ENCODE measurements at regions not wholly inside any gene's neighbourhood (a gene's known extent, or its start where the extent isn't known, plus 50 kb on each side); places are given as distances from the start of the nearest gene placed in this dataset.

DNA sequence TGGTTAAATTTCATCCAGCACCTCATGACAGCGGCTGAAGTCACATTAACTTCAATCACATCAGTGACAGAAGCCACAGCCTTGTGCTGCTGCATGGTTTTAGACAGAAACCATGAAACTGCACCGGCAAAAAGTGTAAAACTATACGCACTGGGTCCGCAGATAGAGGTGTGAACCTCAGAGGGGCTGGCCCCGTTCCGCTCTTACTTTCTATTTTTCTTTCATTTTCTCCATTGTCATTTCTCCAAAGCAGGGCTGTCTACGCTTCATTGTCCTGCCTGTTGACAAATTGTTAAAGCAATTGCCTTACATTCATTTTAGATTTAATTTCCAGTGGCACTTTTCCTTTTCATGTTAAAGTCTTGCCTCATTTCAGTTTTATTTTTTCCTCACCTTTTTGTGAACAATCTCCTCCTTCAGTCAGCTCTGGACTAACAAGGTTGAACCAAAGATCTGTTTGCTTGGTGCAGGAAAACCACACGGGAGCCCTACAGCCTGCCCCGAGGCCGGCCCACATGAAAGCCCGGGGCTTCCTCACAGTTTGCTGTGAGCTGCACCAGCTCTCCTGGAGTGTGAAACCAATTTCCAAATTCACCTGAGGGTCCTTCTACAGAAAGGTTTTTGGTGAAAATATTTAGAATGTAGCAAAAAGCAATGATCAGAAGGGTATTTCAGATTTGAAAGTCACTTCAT lies 63.7 kb downstream of the PRR18 start:
- no peak for TF ChIP-seq CTCF (IDR thresholded peaks at IDR 0.05; ENCODE audit: insufficient read depth, low read depth, low read length, missing control alignments)
- DNase-seq (ENCODE audit: low read depth), result peak; percentile 84
- H3K4me3 ChIP-seq (ENCODE audit: low read depth, low read length), result peak overlapping the region; percentile 41

- H3K4me3 ChIP-seq (ENCODE audit: low read depth, low read length), result no peak overlapping the region
These were observed 65.3 kb downstream of the PRR18 start for GRCh38 chr6:166242888-166243287.

DNA sequence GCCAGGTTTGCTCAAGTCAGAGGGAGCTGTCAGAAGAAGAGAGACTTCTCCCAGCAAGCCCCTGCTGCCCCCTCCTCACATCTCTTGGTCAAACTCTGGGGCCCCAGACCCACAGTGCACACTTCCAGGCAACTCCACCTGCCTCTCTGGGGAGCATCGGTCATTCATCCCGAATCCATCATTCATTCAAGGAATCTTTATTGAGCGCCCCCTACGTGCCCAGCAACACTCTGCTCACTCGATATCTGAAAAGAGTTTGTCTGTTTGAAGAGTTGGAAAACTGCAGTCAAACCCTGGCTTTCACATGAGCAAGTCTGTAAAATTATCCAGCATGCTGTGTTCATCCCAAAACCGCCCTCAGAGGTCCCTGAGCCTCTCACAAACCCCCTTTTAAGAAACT lies 66.2 kb downstream of the PRR18 start:
- TF ChIP-seq CTCF (IDR thresholded peaks at IDR 0.05; ENCODE audit: insufficient read depth, low read depth, low read length, missing control alignments), result no peak

More at GRCh38 chr6:166242888-166243287, 65.3 kb downstream of the PRR18 start:
- TF ChIP-seq CTCF (IDR thresholded peaks at IDR 0.05; ENCODE audit: insufficient read depth, low read depth, low read length, missing control alignments), result no peak
- no peak for DNase-seq (ENCODE audit: low read depth)

DNA sequence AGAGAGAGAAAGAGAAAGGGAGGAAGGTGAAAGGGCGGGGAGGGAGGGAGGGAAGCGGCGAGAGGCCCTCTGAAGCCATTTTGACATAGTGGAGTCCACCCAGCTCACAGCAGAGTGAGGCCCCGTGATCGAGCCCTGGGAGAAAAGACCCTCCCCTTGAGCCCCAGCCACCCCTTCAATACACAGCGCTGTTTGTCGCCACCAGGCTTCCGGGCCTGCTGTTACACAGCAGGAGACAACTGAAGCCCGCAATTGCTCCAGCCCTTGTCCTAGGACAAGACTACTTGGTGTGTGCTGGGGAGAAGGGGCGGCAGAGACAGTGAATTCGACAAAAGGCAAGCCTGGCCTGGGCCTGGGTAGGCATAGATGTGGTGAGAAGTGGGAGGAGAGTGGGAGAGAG lies 67.3 kb downstream of the PRR18 start:
- no peak for DNase-seq (ENCODE audit: low read depth)
- H3K4me3 ChIP-seq (ENCODE audit: low read depth, low read length), result no peak overlapping the region
- TF ChIP-seq CTCF (IDR thresholded peaks at IDR 0.05; ENCODE audit: insufficient read depth, low read depth, low read length, missing control alignments), result no peak

More for the DNA sequence above, 66.2 kb downstream of the PRR18 start:
- no peak for DNase-seq (ENCODE audit: low read depth)
- H3K4me3 ChIP-seq (ENCODE audit: low read depth, low read length), result no peak overlapping the region

DNA sequence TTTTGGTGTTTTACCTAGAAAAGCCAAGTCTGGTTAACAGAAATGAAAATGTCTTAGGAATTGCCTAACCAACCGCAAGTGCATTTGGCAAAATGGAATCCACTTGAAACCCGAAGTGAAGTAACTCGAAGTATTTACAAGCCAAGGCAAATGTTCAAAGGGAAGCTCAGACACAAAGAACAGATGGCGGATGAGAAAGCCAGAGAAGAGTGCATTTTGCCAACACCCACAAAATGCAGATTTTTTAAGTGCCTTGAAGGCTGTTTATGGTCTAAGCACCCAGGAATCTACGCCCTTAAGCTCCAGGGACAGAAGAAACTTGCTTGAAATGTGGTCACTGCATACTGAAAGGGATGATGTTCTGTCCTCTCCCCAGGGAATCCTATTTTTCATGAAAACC lies 70.0 kb upstream of the TBXT start:
- TF ChIP-seq CTCF (IDR thresholded peaks at IDR 0.05; ENCODE audit: insufficient read depth, low read depth, low read length, missing control alignments), result no peak
- H3K4me3 ChIP-seq (ENCODE audit: low read depth, low read length), result no peak overlapping the region
- no peak for DNase-seq (ENCODE audit: low read depth)

DNA sequence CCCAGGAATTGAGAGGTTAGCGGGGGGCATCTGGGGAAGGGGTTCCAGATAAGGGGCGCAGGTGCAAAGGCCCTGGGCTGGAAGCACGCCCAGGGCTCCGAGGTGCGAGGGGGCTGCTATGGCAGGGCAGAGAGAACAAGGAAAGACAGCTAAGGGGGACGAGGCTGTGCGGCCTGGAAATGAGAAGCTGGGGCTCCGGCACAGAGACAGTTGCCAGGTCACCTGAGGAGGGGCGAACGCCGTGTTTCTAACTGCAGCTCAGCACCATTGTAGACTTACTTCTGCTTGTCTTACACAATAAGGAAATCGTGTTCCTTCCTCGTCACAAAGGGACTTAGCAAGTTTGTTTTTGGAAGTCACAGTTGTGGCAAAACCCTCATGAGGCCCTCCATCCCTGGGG lies 68.9 kb upstream of the TBXT start:
- no peak for DNase-seq (ENCODE audit: low read depth)
- no peak for TF ChIP-seq CTCF (IDR thresholded peaks at IDR 0.05; ENCODE audit: insufficient read depth, low read depth, low read length, missing control alignments)
- no peak overlapping the region for H3K4me3 ChIP-seq (ENCODE audit: low read depth, low read length)
